ENCODE measurements at regions not wholly inside any gene's neighbourhood (a gene's known extent, or its start where the extent isn't known, plus 50 kb on each side); places are given as distances from the start of the nearest gene placed in this dataset.

DNA sequence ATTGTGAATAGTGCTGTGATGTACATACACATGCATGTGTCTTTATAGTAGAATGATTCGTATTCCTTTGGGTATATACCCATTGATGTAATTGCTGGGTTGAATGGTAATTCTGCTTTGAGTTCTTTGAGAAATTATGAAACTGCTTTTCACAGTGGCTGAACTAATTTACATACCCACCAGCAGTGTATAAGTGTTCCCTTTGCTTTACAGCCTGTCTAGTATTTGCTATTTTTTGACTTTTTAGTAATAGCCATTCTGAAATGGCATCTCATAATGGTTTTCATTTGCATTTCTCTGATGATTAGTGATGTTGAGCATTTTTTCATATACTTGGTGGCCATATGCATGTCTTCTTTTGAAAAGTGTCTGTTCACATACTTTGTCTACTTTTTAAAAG, 54.5 kb upstream of the FAM78B start:
- DNase-seq: no peak

- no peak for DNase-seq
Observed at GRCh38 chr1:166233750-166234366, 67.1 kb upstream of the FAM78B start.

DNA sequence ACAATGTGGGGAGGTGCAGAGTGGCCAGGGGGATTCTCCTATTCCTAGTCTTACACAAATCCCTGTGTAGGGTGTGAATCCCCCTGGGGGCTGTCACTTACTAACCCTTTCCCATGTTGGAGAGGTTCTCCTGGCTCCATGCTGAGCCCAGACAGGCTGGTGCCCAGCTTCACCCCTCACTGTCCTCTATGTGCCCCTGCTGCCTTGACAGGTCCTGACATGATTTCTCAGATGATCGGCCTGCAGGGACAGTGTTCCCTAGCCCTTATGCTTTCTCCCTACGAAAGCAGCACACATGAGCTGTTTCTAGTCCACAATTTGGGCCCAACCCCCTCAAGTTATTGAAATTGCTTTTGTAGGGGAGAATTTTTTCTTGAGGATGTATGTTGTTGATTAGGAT, 68.9 kb upstream of the FAM78B start:
- DNase-seq: no peak

DNA sequence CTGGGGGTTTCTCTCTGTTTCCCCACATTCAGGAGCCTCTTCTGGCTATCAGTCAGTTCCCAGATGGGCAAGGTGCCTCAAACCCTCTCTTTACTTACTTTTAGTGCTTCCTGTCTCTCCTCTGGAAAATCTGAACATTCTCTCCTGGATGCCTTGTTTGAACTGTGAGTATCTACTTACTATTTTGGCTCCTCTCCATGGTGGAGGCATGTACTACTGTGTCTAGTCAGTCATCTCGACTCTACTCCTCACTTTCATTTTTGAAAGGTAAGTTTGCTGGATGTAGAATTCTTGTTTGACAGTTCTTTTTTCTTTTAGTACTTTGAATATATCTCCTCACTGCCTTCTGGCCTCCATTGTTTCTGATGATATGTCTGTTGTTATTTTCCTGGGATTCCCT, 70.9 kb upstream of the FAM78B start:
- DNase-seq: no peak

- no peak for DNase-seq
Observed at GRCh38 chr1:166253076-166253779, 86.4 kb upstream of the FAM78B start.

DNA sequence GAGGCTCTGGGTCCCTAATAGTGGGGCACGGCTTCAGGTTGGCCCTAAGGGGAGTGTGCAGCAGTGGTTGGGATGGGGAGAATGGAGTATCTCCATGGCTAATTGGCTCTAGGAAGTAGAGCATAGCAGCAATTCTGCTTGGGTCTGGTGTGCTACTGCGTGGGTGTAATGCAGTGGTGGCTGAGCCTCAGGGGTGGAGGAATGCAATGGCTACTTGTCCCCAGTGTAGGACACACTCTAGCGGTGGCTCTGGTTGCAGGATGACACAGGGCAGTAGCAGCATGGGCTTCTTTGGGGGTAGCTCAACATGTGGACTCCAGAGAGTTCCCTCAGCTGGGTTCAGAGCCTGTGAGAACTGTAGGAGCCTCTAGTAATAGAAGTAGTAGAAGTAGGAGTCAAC, 91.2 kb upstream of the FAM78B start:
- DNase-seq: no peak

DNA sequence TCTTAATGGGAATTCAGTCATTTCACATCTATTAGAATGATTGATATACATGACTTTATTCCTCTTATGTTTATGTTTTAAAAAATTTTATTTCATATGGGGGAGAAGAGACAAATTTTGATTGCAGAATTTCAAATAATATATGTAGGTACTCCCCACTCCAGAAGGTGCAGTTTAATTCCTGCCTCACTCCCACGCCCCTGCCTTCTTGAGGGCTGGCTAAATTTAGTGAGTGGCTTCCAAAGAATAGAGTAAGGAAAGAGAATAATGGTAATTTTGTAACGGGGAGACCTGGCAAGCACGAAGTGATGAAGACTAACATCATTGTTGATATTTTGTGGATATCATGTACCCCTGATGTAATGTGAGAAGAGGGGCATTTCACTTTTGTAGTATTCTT, 94.7 kb upstream of the FAM78B start:
- no peak for DNase-seq

- no peak for DNase-seq
Observed at GRCh38 chr1:166270476-166271150, 103.8 kb upstream of the FAM78B start.

DNA sequence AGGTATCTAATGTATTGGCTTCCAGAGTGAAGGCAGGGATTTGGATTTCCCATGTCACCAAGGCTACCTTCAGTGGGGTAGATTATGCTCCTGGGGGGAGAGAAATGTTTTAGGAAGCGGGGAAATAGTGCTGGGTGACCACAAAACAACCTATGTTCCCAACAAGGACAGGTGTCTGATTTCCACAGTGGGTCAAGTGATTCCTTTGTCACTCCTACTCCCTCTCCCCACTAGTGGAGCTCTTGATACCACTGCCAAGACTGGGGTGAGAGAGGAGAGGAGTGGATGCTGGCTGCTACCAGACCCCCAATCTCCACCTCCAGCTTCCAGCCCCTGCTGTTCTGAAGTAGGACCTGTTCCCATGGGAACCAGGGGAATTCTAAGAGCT, 104.3 kb upstream of the FAM78B start:
- no peak for DNase-seq

DNA sequence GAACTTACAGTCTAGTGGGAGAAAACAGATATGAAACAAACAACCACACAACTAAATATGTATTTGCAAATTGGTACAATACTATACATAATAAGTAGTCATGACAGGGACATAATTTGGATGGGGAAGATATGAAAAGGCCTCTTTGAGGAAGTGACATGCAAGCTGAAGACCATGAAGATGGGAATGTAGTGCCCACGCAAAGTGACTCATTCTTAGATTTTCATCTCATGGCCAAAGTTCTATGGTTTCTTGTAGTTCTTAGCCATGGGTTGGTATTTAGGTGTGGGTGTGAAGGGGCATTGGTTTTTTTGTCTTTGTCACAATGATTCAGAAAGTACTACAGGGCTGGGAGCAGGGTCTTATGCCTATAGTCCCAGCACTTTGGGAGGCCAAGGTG, 105.4 kb upstream of the FAM78B start:
- no peak for DNase-seq

DNA sequence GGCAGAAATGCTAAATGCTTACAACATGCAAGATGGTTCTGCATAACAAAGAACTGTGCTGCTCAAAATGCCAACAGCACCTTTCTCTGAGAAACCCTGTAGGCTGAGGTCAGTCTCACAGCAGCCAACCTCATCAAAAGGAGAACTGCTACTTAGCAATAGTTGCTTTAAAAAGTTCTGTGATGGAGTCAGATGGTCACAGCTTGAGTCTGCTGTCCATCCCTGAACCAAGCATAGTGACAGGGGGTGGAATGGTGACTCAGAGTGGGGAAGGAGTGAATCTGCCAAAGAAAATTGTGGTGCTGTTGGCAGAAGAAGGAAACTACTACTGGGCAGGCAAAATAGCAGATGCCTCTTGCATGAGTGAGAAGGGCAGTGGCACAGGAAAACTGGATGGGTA, 106.0 kb upstream of the FAM78B start:
- DNase-seq: no peak

GRCh38 chr1:166273618-166274017, 106.8 kb upstream of the FAM78B start:
- DNase-seq: no peak

DNA sequence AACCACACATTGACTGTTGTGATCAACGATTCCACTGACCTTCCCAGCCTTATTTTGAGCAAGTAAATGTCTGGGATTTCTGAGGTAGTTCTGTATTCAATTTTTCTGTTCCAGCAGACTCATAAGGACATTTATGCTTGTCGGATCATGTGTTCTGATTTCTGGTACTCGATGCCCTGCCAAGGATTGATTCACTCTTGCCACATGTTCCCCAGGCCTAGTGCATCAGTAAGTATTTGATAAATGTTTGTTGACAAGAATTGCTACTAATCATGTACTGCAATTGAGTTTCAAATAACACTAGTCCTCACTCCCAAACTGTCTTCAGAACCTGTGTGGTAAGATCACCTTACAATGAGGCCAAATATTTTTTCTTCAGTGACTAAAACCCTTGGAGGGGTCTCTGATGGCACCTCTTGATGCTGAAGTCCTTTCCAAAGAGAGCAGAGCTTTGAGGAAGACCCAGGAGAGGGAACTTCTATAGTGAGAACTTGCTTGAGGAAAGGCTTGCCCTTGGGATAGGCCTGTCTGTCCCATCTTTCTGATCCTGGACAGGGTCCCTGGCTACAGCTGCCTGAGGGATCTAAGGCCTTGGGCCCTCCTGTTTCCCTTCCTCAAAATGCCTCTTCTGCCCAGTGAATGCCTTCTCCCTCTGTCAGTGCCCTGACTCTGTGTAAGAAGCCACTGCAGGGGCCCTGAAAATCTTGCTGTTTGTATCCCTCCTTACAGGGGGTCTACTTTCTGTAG, 115.8 kb upstream of the FAM78B start:
- DNase-seq: no peak

- DNase-seq: no peak
Observed at GRCh38 chr1:166283190-166283589, 116.4 kb upstream of the FAM78B start.

GRCh38 chr1:166283600-166283999, 116.8 kb upstream of the FAM78B start:
- DNase-seq: no peak

- DNase-seq: no peak
Observed at GRCh38 chr1:166289309-166290050, 122.7 kb upstream of the FAM78B start.

DNA sequence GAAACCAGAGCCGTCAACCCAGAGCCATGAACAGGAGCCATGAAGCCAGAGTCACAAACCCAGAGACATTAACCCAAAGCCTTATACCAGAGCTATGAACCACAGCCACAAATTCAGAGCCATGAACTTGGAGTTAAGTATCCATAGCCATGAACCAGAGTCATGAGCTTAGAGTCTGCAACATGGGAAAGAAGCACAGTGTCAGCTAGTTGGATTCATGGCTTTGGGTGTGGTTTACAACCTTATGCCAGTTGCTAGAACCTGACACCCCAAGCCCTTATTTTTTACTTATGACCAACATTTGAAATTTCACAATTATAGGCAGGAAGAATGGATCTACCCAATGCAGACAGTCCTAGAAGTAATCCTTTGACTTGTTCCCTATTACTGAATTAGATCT, 128.9 kb upstream of the FAM78B start:
- no peak for DNase-seq

GRCh38 chr1:166297993-166298392, 131.2 kb upstream of the FAM78B start:
- DNase-seq: no peak

DNA sequence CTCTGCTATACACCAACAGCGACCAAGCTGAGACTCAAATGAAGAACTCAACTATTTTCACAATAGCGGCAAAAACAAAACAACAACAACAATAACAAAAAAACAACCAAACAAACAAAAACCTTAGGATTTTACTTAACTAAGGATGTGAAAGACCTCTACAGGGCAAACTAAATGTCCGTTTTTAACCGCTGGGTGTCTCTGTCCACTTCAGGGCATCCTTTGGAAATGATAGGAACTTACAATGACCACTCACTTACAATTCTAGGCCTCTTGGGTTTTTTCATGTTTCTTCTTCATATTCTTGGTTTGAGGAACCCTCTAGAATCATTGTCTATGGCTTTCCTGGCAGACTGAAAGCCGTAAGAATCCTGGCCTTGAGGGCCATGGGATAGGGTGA, 134.0 kb upstream of the FAM78B start:
- no peak for DNase-seq

DNA sequence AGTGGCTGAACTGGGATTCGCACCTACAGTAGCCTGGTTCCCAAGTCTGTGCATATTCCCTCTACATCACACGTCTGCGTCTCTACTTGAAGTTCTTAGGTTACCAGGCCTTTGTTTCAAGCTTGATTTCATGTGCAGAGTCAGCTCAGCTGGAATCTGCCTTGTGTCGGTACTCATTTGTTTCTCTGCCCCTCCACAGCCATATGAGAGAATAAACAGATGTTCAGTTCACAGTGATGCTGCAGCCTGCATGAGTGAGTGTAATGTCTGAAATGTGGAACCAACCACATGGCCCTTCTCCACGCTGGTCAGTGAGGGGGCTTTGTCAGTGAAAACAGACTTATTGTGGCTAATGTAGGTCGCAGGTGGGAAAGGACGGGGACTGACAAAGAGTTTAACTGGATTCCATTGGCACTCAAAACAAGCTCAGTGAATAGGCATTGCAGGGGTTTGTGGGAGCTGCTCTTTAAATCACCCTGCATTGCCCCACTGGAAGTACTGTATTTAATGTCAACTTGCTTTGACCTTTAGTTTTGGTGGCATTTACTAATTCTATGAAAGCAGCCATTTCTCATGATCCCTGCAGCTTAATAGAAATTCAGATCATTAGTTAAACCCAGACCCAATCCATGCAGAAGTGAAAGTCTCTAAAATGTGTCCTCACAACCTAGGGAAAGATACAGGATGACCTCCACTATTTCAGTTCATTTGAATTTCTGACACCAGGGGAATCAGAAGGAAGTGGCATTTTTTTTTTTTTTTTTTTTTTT, 136.4 kb upstream of the FAM78B start:
- no peak for DNase-seq

- DNase-seq: no peak
Observed at GRCh38 chr1:166304131-166304530, 137.3 kb upstream of the FAM78B start.

DNA sequence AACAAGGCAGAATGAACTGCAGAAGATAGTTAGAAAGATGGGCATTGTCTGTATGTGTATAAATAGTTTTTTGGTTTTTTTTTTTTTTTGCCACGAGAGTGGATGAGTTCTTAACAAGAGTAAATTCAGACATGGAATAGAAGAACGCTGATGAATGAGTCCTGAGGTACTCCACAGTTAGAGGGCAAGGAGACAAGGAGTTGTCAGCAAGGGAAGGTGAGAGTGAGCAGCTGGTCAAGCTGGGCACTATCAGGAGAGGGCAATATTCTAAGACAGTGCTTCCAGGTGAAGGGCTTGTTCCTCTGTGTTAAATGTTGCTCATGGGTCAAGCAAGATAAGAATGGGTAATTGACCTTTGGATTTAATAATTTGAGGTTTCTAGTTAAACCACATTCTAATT, 138.6 kb upstream of the FAM78B start:
- DNase-seq: no peak
